ENCODE measurements at regions not wholly inside any gene's neighbourhood (a gene's known extent, or its start where the extent isn't known, plus 50 kb on each side); places are given as distances from the start of the nearest gene placed in this dataset.

DNA sequence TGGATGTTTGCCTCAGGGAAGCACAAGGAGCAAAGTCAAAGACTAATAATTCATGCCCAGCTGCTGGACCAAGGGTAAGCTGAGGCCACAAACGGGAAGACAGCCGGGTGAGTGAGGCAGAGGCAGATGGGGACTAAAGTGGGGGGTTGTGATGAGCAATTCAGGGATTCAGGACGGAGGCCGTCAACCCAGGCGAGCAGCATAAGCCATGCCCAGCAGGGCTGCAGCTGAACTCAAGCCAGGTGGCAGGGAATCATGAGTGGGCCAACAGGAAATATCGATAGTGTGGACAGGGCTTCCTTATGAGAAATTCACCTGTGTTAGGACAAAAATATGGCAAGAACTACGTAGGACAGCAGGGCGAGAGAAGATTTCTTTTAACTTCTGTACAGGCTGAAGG is 246.8 kb downstream of the CDC5L start:
- TF ChIP-seq, protein P1, sequence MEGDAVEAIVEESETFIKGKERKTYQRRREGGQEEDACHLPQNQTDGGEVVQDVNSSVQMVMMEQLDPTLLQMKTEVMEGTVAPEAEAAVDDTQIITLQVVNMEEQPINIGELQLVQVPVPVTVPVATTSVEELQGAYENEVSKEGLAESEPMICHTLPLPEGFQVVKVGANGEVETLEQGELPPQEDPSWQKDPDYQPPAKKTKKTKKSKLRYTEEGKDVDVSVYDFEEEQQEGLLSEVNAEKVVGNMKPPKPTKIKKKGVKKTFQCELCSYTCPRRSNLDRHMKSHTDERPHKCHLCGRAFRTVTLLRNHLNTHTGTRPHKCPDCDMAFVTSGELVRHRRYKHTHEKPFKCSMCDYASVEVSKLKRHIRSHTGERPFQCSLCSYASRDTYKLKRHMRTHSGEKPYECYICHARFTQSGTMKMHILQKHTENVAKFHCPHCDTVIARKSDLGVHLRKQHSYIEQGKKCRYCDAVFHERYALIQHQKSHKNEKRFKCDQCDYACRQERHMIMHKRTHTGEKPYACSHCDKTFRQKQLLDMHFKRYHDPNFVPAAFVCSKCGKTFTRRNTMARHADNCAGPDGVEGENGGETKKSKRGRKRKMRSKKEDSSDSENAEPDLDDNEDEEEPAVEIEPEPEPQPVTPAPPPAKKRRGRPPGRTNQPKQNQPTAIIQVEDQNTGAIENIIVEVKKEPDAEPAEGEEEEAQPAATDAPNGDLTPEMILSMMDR (IDR thresholded peaks at IDR 0.05; ENCODE audit: insufficient read depth, low read length): no peak
- DNase-seq (ENCODE audit: low read depth): no peak
- no peak overlapping the region for H3K4me3 ChIP-seq (ENCODE audit: low read depth, low read length)

DNA sequence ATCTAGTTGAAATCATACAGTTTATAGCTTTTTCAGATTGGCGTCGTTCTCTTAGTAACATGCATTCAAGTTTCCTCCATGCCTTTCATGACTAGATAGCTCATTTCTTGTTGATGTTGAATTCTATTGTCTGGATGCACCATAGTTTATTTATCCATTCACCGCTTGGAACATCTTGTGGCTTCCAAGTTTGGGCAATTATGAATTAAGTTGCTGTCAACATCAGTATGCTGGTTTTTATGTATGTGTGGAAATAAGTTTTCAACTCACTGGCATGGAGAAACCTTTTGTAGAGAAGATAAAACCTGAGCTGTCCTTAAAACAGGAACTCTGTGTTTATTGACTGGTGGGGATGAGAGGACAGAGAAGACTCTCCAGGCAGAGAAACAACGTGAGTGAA is 248.0 kb downstream of the CDC5L start:
- TF ChIP-seq, protein P1 (IDR thresholded peaks at IDR 0.05; ENCODE audit: insufficient read depth, low read length): no peak
- H3K4me3 ChIP-seq (ENCODE audit: low read depth, low read length): no peak overlapping the region
- no peak for DNase-seq (ENCODE audit: low read depth)

DNA sequence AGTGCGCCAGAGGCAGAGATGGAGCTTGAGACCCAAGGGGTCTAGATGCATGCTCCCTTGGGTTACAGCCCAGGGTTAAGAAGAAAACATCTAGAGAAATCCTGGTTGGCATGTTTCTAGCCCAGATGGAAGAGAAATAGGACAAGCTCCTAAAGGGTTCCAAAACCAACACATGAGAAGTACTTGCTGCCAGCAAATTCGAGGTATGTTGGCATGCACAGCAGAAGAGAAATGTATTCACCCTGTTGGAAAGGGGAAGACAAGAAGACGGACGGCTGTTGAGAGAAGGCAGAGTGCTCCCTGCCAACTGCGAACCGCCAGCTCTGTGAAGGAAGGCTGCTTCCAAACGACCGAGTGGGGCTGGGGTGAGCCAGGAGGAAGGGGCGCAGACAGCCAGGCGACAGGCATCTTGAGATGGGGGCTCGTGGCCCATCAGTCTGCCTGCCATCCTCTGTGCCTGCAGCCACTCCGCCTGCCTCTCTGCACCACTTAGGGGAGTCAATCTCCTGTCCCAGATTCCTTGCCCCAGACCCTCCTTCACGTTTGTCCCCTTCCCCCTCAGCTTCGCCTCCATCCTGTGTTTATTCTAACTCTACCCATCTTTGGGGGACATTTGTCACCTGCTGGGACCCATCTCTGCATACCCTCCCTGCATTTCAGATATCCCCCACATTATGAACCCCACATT is 249.2 kb downstream of the CDC5L start:
- H3K4me3 ChIP-seq (ENCODE audit: low read depth, low read length): no peak overlapping the region
- peak; percentile 84 for DNase-seq (ENCODE audit: low read depth)
- TF ChIP-seq, protein P1 (IDR thresholded peaks at IDR 0.05; ENCODE audit: insufficient read depth, low read length): no peak

DNA sequence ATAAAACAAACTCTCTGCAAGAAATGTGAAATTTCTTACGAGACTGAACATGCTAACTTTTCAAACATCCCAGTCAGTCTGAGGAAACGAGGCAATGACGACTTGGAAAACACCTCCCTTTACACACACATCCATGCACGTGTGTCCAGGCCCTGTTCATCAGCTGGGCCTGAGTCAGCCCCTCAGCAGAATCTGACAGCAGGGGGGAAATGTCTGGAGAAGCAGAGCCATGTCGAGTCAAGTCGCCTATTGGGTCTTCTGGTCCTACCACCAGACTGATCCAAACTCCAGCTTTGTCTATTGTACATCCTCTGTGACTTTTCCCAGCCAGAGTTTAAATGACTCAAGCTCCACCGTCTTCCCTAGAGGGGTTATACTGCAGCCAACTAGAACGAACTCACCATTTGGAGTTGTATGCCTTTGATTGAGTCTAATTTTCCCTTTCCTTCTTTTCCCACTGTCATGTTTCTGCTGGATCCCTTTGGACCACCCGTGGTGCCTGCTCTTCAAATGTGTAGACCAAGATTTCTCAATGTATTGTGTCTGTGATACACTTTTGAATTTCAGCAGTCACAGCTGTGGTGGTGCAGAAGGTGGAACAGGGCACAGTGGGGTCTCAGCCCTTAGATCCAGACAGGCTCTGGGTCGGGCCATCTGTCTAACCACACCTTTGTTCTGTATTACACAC is 254.0 kb downstream of the CDC5L start:
- TF ChIP-seq, protein P1 (IDR thresholded peaks at IDR 0.05; ENCODE audit: insufficient read depth, low read length): no peak
- DNase-seq (ENCODE audit: low read depth): no peak
- H3K4me3 ChIP-seq (ENCODE audit: low read depth, low read length): no peak overlapping the region

DNA sequence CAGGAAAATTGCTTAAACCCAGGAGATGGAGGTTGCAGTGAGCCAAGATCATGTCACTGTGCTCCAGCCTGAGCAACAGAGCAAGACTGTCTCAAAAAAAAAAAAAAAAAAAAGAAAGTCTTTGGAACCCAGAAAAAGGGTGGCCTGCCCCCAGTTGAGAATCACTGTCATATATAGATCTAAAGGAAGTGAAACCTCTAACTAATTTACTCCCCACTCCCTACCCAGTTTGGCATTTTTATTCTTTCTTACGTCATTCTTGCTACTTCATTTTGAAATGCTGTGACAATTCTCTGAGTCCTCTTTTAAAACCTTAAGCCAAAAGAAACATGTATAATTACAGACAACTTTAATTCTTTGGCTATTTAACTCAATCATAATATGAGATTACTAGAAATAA is 254.8 kb downstream of the CDC5L start:
- no peak overlapping the region for H3K4me3 ChIP-seq (ENCODE audit: low read depth, low read length)
- no peak for DNase-seq (ENCODE audit: low read depth)
- TF ChIP-seq, protein P1 (IDR thresholded peaks at IDR 0.05; ENCODE audit: insufficient read depth, low read length): no peak

DNA sequence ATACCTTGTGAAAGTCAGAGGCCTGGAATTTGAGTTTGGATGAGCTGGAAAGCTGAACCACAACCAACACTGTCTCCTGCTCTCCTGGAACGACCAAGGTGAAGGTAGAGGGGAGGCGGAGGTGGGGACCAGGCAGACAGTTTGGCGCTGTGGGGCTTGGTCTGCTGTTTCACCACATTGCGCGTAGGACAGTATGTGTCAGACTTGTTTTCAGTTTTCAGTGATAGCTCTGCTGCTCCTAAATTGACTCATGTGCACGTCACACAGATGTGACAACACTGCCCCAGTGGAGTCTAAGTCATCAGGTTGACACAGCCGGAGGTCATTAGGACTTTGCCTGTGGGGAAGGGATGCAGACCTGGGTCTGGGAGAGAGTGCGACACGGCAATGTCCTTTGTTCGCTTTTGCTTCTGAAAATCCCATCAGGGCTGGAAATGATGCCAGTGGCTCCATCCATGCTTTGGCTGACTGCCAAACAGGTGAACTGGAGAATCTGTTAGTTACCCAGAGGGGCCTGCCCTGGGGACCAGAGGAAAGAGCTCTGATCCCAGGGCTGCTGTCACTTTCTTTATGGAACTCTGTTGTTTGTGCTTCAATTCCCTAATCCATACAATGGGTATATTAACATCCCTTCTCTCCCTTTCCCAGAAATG is 255.5 kb downstream of the CDC5L start:
- DNase-seq (ENCODE audit: low read depth): no peak

More for the DNA sequence above, 255.5 kb downstream of the CDC5L start:
- no peak overlapping the region for H3K4me3 ChIP-seq (ENCODE audit: low read depth, low read length)
- TF ChIP-seq, protein P1 (IDR thresholded peaks at IDR 0.05; ENCODE audit: insufficient read depth, low read length): no peak
